B cell (primary cell): ENCODE measurements at regions not wholly inside any gene's neighbourhood (a gene's known extent, or its start where the extent isn't known, plus 50 kb on each side); places are given as distances from the start of the nearest gene placed in this dataset.

Experiments used
- CTCF ChIP-seq: fragments of 200-600 bp; IDR thresholded peaks from one replicate; pipeline ENCODE4 v1.8.0; 2022; ENCODE audit warnings: antibody characterized with exemption, mild to moderate bottlenecking
- EZH2 ChIP-seq: IDR thresholded peaks from 2 replicates; pipeline ENCODE4 v1.6.1; 2012; ENCODE audit warnings: borderline replicate concordance, low read depth, mild to moderate bottlenecking, moderate library complexity, low read length; ENCODE audit not compliant: insufficient read depth, poor library complexity, severe bottlenecking

DNA sequence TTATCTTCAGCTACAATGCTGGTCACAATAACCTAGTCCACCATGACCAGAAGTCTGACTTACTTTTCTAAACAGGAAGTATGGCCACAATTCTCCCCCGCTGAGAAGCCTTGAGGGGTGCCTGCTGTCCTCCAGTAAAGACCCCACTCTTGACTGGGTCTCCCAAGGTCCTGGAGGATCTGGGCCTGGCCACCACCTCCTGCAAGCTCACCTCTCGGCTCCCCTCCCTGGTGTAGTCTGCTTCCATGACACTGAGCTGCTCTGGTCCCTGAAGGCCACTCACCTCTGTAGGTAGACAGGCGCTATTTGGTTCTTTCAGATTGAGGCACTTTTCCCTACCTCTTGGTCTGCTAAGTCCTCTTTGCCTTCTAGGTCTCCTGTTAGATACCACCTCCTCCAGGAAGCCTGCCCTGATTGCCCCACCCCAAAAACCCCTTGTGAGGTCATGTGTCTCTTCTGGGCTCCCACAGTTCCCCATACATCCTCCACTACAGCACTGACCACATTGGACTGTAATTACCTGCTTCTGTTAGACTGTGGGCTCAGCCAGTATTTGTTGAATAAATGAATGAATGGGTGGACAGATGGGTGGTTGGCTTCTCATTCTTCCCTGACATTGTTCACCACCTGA lies 62.6 kb upstream of the IER5L start:
- TF ChIP-seq CTCF: no peak
- no peak for TF ChIP-seq EZH2
